ENCODE measurements at regions not wholly inside any gene's neighbourhood (a gene's known extent, or its start where the extent isn't known, plus 50 kb on each side); places are given as distances from the start of the nearest gene placed in this dataset.

DNA sequence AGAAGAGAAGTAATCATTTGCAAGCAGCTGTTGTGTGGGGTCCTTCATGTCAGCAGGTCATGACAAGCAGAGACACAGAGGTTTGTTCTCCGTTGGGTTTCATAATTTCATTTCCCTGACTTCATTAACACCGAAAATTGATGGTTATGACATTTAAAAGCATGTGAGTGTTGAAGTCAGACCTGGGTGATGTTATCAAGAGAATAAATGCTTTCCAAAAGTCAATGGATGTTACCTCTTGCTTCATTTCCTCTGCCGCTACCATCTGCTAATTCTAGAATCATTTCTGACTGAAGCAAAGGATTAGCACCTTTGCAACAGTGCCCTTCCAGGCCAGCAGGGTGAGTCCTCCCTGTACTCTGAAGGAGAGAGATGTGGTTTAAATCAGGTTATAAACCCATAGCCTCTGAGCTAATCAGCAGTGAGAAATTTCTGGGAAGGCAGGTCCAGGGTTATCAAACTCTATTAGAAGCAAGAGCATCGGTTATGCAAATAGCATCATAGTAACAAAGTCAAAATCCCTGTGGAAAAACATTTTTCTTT lies 446.2 kb downstream of the PIK3C3 start:
- intact Hi-C loops (cut with DNase I; ENCODE audit: low total_unique reads), result no loop called here
- 66% methylated on average over 4 of the region's 4 CpGs for WGBS, 2 donors
- TF ChIP-seq POLR2A (IDR thresholded peaks at IDR 0.05), result no peak
- TF ChIP-seq CTCF (IDR thresholded peaks at IDR 0.05), result no peak
- DNase-seq (ENCODE audit: low spot score in 2 of 2), result no peak
- H3K4me3 ChIP-seq (ENCODE audit: low read depth, poor library complexity, severe bottlenecking), result no peak overlapping the region

GRCh38 chr18:42404151-42404550 lies 449.1 kb downstream of the PIK3C3 start:
- no peak overlapping the region for H3K4me3 ChIP-seq (ENCODE audit: low read depth, poor library complexity, severe bottlenecking)
- no peak for DNase-seq (ENCODE audit: low spot score in 2 of 2)
- intact Hi-C loops (cut with DNase I; ENCODE audit: low total_unique reads), result no loop called here
- 48 to 64% methylated on average over 2 of the region's 2 CpGs for WGBS, 2 donors
- TF ChIP-seq CTCF (IDR thresholded peaks at IDR 0.05), result no peak
- no peak for TF ChIP-seq POLR2A (IDR thresholded peaks at IDR 0.05)

- intact Hi-C loops (cut with DNase I; ENCODE audit: low total_unique reads), result no loop called here
- no peak for DNase-seq (ENCODE audit: low spot score in 2 of 2)
- TF ChIP-seq CTCF (IDR thresholded peaks at IDR 0.05) (no peak), POLR2A (IDR thresholded peaks at IDR 0.05) (no peak)
- 62 to 74% methylated on average over 5 of the region's 5 CpGs for WGBS, 2 donors
- no peak overlapping the region for H3K4me3 ChIP-seq (ENCODE audit: low read depth, poor library complexity, severe bottlenecking)
Observed at GRCh38 chr18:42409005-42409404, 454.0 kb downstream of the PIK3C3 start.

DNA sequence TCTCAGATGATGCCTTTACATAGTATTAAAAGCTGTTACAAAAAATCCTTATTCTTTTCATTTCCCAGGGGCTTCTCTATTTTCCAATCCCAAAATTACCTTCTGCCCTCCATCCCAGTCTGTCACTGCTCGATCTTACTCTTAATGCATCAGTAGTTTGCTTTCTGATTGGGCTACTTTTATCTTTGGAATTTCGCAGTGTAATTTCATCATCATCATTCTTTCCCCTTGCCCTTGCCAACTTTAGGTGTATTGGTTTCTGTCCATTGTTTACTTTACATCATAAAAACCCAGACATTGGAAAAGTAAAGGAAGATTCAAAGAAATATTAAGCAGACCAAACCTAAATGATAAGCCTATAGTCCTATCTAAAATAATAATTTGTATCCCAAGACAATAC lies 457.2 kb downstream of the PIK3C3 start:
- H3K4me3 ChIP-seq (ENCODE audit: low read depth, poor library complexity, severe bottlenecking), result no peak overlapping the region
- no peak for DNase-seq (ENCODE audit: low spot score in 2 of 2)
- WGBS, 2 donors, result 69 to 70% methylated on average over 2 of the region's 2 CpGs
- intact Hi-C loops (cut with DNase I; ENCODE audit: low total_unique reads), result loop anchor here (5.0 kb wide), 1 partner anchor 590 kb away; no protein-coding TSS in a partner anchor
- TF ChIP-seq CTCF (IDR thresholded peaks at IDR 0.05) (no peak), POLR2A (IDR thresholded peaks at IDR 0.05) (no peak)

GRCh38 chr18:42412896-42413295 lies 457.9 kb downstream of the PIK3C3 start:
- no peak for TF ChIP-seq POLR2A (IDR thresholded peaks at IDR 0.05)
- TF ChIP-seq CTCF (IDR thresholded peaks at IDR 0.05), result no peak
- DNase-seq (ENCODE audit: low spot score in 2 of 2), result no peak
- no peak overlapping the region for H3K4me3 ChIP-seq (ENCODE audit: low read depth, poor library complexity, severe bottlenecking)
- intact Hi-C loops (cut with DNase I; ENCODE audit: low total_unique reads), result loop anchor here (5.0 kb wide), 1 partner anchor 591 kb away; no protein-coding TSS in a partner anchor
- WGBS, 2 donors, result 90 to 95% methylated on average over 2 of the region's 2 CpGs

DNA sequence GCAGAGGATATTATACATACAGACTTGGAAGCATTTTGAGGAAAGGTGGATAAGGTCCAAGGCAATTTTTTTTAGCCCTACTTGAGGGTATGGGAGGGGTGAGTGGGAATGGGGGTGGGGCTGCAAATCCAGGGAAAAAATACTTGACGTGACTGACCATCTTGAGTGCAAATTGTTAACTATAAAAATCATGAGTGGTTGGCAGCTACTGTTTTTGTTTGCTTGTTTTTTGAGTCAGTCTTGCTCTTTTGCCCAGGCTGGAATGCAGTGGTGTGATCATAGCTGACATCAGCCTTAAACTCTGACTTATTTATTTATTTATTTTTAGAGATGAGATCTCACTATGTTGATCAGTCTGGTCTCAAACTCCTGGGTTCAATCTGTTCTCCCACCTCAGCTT lies 458.8 kb downstream of the PIK3C3 start:
- no peak for TF ChIP-seq CTCF (IDR thresholded peaks at IDR 0.05)
- no peak for TF ChIP-seq POLR2A (IDR thresholded peaks at IDR 0.05)
- intact Hi-C loops (cut with DNase I; ENCODE audit: low total_unique reads), result loop anchor here (5.0 kb wide), 1 partner anchor 592 kb away; no protein-coding TSS in a partner anchor
- no peak for DNase-seq (ENCODE audit: low spot score in 2 of 2)
- WGBS, 2 donors, result 63 to 69% methylated on average over 1 of the region's 1 CpG
- H3K4me3 ChIP-seq (ENCODE audit: low read depth, poor library complexity, severe bottlenecking), result no peak overlapping the region
